HEK293 (cell line): ENCODE measurements at regions not wholly inside any gene's neighbourhood (a gene's known extent, or its start where the extent isn't known, plus 50 kb on each side); places are given as distances from the start of the nearest gene placed in this dataset.

ENCODE experiments used
- CTCF ChIA-PET: fragments of 350-600 bp; formaldehyde crosslinking; extraction: SDS; loops from one replicate; lab custom pipeline; 2021; ENCODE audit warnings: antibody characterized with exemption; lab: Yijun Ruan, JAX
- POLR2A ChIA-PET: fragments of 300-600 bp; formaldehyde crosslinking; extraction: SDS; loops from one replicate; lab custom pipeline; 2020; ENCODE audit warnings: antibody characterized with exemption, inconsistent platforms; lab: Yijun Ruan, JAX
- H3K27ac ChIP-seq: fragments of 200-500 bp; sonication (Bioruptor generic); 2 replicates; pipeline ENCODE4 v1.5.1; 2014; ENCODE audit warnings: low read depth, low read length, control low read depth, inconsistent platforms; ENCODE audit errors: extremely low read depth
- H3K36me3 ChIP-seq, 2 experiments: fragments of 200-500 bp in 1 of 2; sonication (Bioruptor generic) in 1 of 2; 1 replicate in 1 of 2; 2 replicates in 1 of 2; pipeline ENCODE4 v1.5.1; 2014 to 2017; ENCODE audit warnings: inconsistent platforms in 2 of 2, low read length in 2 of 2; ENCODE audit not compliant: control insufficient read depth in 2 of 2, insufficient read depth in 1 of 2
- H3K4me1 ChIP-seq: fragments of 200-500 bp; sonication (Bioruptor generic); 2 replicates; pipeline ENCODE4 v1.5.1; 2014; ENCODE audit warnings: mild to moderate bottlenecking, low read length, inconsistent platforms; ENCODE audit not compliant: control insufficient read depth, insufficient read depth
- H3K4me3 ChIP-seq: 2 replicates; pipeline ENCODE4 v1.5.1; 2011; ENCODE audit warnings: low read depth, mild to moderate bottlenecking, control low read depth, low read length, moderate library complexity
- H3K9me3 ChIP-seq: fragments of 200-500 bp; sonication (Bioruptor generic); 2 replicates; pipeline ENCODE4 v1.5.1; 2014; ENCODE audit warnings: low read depth, low read length, inconsistent platforms; ENCODE audit not compliant: control insufficient read depth, insufficient read depth
- OVOL3 ChIP-seq: fragments of 450-650 bp; formaldehyde crosslinking; IDR thresholded peaks from 2 replicates; pipeline ENCODE4 v1.5.1; 2016; ENCODE audit warnings: missing biosample characterization, missing genetic modification characterization
- TCF7L2 ChIP-seq: IDR thresholded peaks from 2 replicates; pipeline ENCODE4 v1.6.1; 2011; ENCODE audit warnings: low read depth, mild to moderate bottlenecking, inconsistent platforms, low read length, moderate library complexity, borderline replicate concordance
- ZBTB1 ChIP-seq: fragments of 450-650 bp; formaldehyde crosslinking; IDR thresholded peaks from 2 replicates; pipeline ENCODE4 v1.5.1; 2016; ENCODE audit warnings: missing biosample characterization, missing genetic modification characterization
- ZBTB48 ChIP-seq: fragments of 450-650 bp; formaldehyde crosslinking; IDR thresholded peaks from 2 replicates; pipeline ENCODE4 v1.5.1; 2016; ENCODE audit warnings: missing biosample characterization, missing genetic modification characterization
- ZNF133 ChIP-seq: fragments of 450-650 bp; formaldehyde crosslinking; IDR thresholded peaks from 2 replicates; pipeline ENCODE4 v1.5.1; 2016; ENCODE audit warnings: missing biosample characterization, missing genetic modification characterization
- ZNF16 ChIP-seq: fragments of 450-650 bp; formaldehyde crosslinking; IDR thresholded peaks from 2 replicates; pipeline ENCODE4 v1.5.1; 2016; ENCODE audit warnings: low read depth, missing biosample characterization, missing genetic modification characterization
- ZNF292 ChIP-seq: fragments of 450-650 bp; formaldehyde crosslinking; IDR thresholded peaks from 2 replicates; pipeline ENCODE4 v1.5.1; 2016; ENCODE audit warnings: low read depth, missing biosample characterization, missing genetic modification characterization, borderline replicate concordance
- ZNF335 ChIP-seq: fragments of 450-650 bp; formaldehyde crosslinking; conservative IDR thresholded peaks from 2 replicates; pipeline ENCODE4 v1.5.1; 2016; ENCODE audit warnings: missing biosample characterization, missing genetic modification characterization
- ZNF354C ChIP-seq: fragments of 450-650 bp; formaldehyde crosslinking; IDR thresholded peaks from 2 replicates; pipeline ENCODE4 v1.5.1; 2016; ENCODE audit warnings: missing biosample characterization, missing genetic modification characterization, low read depth, borderline replicate concordance
- ZNF555 ChIP-seq: fragments of 450-650 bp; formaldehyde crosslinking; conservative IDR thresholded peaks from 2 replicates; pipeline ENCODE4 v1.5.1; 2017; ENCODE audit warnings: missing biosample characterization, mild to moderate bottlenecking, missing genetic modification characterization, inconsistent platforms
- ZNF747 ChIP-seq: fragments of 450-650 bp; formaldehyde crosslinking; IDR thresholded peaks from 2 replicates; pipeline ENCODE4 v1.5.1; 2016; ENCODE audit warnings: missing biosample characterization, missing genetic modification characterization
- ZNF777 ChIP-seq: fragments of 450-650 bp; formaldehyde crosslinking; IDR thresholded peaks from 2 replicates; pipeline ENCODE4 v1.5.1; 2017; ENCODE audit warnings: missing biosample characterization, missing genetic modification characterization, borderline replicate concordance
- ZNF791 ChIP-seq: fragments of 450-650 bp; formaldehyde crosslinking; IDR thresholded peaks from 2 replicates; pipeline ENCODE4 v1.5.1; 2016; ENCODE audit warnings: missing biosample characterization, missing genetic modification characterization
- ZNF837 ChIP-seq: fragments of 450-650 bp; formaldehyde crosslinking; IDR thresholded peaks from 2 replicates; pipeline ENCODE4 v1.5.1; 2016; ENCODE audit warnings: missing biosample characterization, missing genetic modification characterization
- ZSCAN16 ChIP-seq: fragments of 450-650 bp; formaldehyde crosslinking; IDR thresholded peaks from 2 replicates; pipeline ENCODE4 v1.5.1; 2016; ENCODE audit warnings: missing biosample characterization, missing genetic modification characterization
- ZSCAN30 ChIP-seq: fragments of 450-650 bp; IDR thresholded peaks from 2 replicates; pipeline ENCODE4 v1.5.1; 2018; ENCODE audit warnings: missing biosample characterization, mild to moderate bottlenecking, missing genetic modification characterization, moderate library complexity
- TF ChIP-seq, protein P1 (sequence below): fragments of 450-650 bp; formaldehyde crosslinking; IDR thresholded peaks from 2 replicates; pipeline ENCODE4 v1.5.1; 2016; ENCODE audit warnings: missing biosample characterization, missing genetic modification characterization
- TF ChIP-seq, protein P2 (sequence below): fragments of 450-650 bp; formaldehyde crosslinking; IDR thresholded peaks from 2 replicates; pipeline ENCODE4 v1.5.1; 2016; ENCODE audit warnings: missing biosample characterization, missing genetic modification characterization
- TF ChIP-seq, protein P3 (sequence below): fragments of 450-650 bp; formaldehyde crosslinking; IDR thresholded peaks from 2 replicates; pipeline ENCODE4 v1.5.1; 2016; ENCODE audit warnings: missing biosample characterization, missing genetic modification characterization
- TF ChIP-seq, protein P4 (sequence below): fragments of 450-650 bp; formaldehyde crosslinking; IDR thresholded peaks from 2 replicates; pipeline ENCODE4 v1.5.1; 2016; ENCODE audit warnings: missing biosample characterization, missing genetic modification characterization
- TF ChIP-seq, protein P5 (sequence below): fragments of 450-650 bp; formaldehyde crosslinking; IDR thresholded peaks from 2 replicates; pipeline ENCODE4 v1.5.1; 2016; ENCODE audit warnings: missing biosample characterization, missing genetic modification characterization
- TF ChIP-seq, protein P6 (sequence below): fragments of 450-650 bp; formaldehyde crosslinking; conservative IDR thresholded peaks from 2 replicates; pipeline ENCODE4 v1.5.1; 2016; ENCODE audit warnings: low read depth, missing biosample characterization, missing genetic modification characterization

- CTCF ChIA-PET: no interaction called here
- H3K36me3 ChIP-seq: no peaks in the 10 kb centered on the region
- H3K4me3 ChIP-seq: no peak overlapping the region
- H3K27ac ChIP-seq: no peak overlapping the region
- POLR2A ChIA-PET: no interaction called here
- TF ChIP-seq ZNF335 (tag by site-specific recombination) (no peak), ZNF837 (tag by site-specific recombination) (no peak), ZNF791 (tag by site-specific recombination) (no peak), ZNF292 (tag by site-specific recombination) (no peak), ZNF16 (tag by site-specific recombination) (no peak), TCF7L2 (no peak), ZSCAN16 (tag by site-specific recombination) (no peak), ZNF133 (tag by site-specific recombination) (no peak), ZBTB48 (tag by site-specific recombination) (no peak), OVOL3 (tag by site-specific recombination) (no peak), ZNF555 (tag by site-specific recombination) (no peak), ZNF354C (tag by site-specific recombination) (no peak)
- TF ChIP-seq, protein P1, sequence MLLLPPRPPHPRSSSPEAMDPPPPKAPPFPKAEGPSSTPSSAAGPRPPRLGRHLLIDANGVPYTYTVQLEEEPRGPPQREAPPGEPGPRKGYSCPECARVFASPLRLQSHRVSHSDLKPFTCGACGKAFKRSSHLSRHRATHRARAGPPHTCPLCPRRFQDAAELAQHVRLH: no peak
- TF ChIP-seq, protein P2, sequence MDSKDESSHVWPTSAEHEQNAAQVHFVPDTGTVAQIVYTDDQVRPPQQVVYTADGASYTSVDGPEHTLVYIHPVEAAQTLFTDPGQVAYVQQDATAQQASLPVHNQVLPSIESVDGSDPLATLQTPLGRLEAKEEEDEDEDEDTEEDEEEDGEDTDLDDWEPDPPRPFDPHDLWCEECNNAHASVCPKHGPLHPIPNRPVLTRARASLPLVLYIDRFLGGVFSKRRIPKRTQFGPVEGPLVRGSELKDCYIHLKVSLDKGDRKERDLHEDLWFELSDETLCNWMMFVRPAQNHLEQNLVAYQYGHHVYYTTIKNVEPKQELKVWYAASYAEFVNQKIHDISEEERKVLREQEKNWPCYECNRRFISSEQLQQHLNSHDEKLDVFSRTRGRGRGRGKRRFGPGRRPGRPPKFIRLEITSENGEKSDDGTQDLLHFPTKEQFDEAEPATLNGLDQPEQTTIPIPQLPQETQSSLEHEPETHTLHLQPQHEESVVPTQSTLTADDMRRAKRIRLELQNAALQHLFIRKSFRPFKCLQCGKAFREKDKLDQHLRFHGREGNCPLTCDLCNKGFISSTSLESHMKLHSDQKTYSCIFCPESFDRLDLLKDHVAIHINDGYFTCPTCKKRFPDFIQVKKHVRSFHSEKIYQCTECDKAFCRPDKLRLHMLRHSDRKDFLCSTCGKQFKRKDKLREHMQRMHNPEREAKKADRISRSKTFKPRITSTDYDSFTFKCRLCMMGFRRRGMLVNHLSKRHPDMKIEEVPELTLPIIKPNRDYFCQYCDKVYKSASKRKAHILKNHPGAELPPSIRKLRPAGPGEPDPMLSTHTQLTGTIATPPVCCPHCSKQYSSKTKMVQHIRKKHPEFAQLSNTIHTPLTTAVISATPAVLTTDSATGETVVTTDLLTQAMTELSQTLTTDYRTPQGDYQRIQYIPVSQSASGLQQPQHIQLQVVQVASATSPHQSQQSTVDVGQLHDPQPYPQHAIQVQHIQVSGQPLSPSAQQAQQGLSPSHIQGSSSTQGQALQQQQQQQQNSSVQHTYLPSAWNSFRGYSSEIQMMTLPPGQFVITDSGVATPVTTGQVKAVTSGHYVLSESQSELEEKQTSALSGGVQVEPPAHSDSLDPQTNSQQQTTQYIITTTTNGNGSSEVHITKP (tag by site-specific recombination): no peak
- TF ChIP-seq, protein P3, sequence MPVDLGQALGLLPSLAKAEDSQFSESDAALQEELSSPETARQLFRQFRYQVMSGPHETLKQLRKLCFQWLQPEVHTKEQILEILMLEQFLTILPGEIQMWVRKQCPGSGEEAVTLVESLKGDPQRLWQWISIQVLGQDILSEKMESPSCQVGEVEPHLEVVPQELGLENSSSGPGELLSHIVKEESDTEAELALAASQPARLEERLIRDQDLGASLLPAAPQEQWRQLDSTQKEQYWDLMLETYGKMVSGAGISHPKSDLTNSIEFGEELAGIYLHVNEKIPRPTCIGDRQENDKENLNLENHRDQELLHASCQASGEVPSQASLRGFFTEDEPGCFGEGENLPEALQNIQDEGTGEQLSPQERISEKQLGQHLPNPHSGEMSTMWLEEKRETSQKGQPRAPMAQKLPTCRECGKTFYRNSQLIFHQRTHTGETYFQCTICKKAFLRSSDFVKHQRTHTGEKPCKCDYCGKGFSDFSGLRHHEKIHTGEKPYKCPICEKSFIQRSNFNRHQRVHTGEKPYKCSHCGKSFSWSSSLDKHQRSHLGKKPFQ (tag by site-specific recombination): no peak
- TF ChIP-seq, protein P4, sequence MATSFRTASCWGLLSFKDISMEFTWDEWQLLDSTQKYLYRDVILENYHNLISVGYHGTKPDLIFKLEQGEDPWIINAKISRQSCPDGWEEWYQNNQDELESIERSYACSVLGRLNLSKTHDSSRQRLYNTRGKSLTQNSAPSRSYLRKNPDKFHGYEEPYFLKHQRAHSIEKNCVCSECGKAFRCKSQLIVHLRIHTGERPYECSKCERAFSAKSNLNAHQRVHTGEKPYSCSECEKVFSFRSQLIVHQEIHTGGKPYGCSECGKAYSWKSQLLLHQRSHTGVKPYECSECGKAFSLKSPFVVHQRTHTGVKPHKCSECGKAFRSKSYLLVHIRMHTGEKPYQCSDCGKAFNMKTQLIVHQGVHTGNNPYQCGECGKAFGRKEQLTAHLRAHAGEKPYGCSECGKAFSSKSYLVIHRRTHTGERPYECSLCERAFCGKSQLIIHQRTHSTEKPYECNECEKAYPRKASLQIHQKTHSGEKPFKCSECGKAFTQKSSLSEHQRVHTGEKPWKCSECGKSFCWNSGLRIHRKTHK (tag by site-specific recombination): no peak
- TF ChIP-seq, protein P5, sequence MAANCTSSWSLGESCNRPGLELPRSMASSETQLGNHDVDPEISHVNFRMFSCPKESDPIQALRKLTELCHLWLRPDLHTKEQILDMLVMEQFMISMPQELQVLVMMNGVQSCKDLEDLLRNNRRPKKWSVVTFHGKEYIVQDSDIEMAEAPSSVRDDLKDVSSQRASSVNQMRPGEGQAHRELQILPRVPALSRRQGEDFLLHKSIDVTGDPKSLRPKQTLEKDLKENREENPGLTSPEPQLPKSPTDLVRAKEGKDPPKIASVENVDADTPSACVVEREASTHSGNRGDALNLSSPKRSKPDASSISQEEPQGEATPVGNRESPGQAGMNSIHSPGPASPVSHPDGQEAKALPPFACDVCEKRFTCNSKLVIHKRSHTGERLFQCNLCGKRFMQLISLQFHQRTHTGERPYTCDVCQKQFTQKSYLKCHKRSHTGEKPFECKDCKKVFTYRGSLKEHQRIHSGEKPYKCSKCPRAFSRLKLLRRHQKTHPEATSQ (tag by site-specific recombination): no peak
- no peaks in the 10 kb centered on the region for H3K9me3 ChIP-seq
- H3K4me1 ChIP-seq: no peaks in the 10 kb centered on the region
Measured at GRCh38 chr4:79673377-79673776, 265.3 kb upstream of the GK2 start.

DNA sequence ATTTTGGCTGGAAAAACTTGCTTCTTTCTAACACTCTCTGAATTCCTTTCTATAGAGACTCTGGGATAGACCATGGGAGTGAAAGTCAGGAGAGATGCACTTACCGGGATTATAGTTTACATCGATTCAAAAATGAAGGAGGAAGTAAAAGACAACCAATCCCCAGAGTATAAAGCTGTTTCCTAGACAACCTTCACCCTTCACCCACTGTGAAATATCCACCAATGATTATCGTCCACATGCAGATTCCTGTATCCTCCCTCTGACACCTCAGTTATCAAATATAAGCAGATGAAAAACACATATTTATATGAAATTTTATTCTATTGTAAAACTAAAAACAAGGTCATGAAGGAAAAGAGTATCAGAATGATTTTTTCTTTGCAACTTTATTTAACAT is 258.8 kb upstream of the GK2 start:
- Histone ChIP-seq H3K9me3 (no peaks in the 10 kb centered on the region), H3K4me1 (no peaks in the 10 kb centered on the region), H3K36me3 (no peaks in the 10 kb centered on the region), H3K27ac (no peak overlapping the region), H3K4me3 (no peak overlapping the region)
- CTCF ChIA-PET: no interaction called here
- POLR2A ChIA-PET: no interaction called here
- TF ChIP-seq ZBTB48 (tag by site-specific recombination): no peak
- TF ChIP-seq, protein P6, sequence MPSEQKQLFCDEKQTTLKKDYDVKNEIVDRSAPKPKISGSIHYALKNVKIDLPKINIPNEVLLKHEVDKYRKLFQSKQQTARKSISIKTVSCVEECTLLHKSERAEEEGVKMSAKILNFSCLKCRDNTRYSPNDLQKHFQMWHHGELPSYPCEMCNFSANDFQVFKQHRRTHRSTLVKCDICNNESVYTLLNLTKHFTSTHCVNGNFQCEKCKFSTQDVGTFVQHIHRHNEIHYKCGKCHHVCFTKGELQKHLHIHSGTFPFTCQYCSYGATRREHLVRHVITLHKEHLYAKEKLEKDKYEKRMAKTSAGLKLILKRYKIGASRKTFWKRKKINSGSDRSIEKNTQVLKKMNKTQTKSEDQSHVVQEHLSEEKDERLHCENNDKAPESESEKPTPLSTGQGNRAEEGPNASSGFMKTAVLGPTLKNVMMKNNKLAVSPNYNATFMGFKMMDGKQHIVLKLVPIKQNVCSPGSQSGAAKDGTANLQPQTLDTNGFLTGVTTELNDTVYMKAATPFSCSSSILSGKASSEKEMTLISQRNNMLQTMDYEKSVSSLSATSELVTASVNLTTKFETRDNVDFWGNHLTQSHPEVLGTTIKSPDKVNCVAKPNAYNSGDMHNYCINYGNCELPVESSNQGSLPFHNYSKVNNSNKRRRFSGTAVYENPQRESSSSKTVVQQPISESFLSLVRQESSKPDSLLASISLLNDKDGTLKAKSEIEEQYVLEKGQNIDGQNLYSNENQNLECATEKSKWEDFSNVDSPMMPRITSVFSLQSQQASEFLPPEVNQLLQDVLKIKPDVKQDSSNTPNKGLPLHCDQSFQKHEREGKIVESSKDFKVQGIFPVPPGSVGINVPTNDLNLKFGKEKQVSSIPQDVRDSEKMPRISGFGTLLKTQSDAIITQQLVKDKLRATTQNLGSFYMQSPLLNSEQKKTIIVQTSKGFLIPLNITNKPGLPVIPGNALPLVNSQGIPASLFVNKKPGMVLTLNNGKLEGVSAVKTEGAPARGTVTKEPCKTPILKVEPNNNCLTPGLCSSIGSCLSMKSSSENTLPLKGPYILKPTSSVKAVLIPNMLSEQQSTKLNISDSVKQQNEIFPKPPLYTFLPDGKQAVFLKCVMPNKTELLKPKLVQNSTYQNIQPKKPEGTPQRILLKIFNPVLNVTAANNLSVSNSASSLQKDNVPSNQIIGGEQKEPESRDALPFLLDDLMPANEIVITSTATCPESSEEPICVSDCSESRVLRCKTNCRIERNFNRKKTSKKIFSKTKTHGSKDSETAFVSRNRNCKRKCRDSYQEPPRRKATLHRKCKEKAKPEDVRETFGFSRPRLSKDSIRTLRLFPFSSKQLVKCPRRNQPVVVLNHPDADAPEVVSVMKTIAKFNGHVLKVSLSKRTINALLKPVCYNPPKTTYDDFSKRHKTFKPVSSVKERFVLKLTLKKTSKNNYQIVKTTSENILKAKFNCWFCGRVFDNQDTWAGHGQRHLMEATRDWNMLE (tag by site-specific recombination): no peak
- TF ChIP-seq ZBTB1 (tag by site-specific recombination): no peak
- TF ChIP-seq OVOL3 (tag by site-specific recombination): no peak
- TF ChIP-seq ZNF747 (tag by site-specific recombination): no peak
- no peak for TF ChIP-seq ZSCAN30 (tag by site-specific recombination)
- no peak for TF ChIP-seq ZNF777 (tag by site-specific recombination)
